ENCODE measurements at regions not wholly inside any gene's neighbourhood (a gene's known extent, or its start where the extent isn't known, plus 50 kb on each side); places are given as distances from the start of the nearest gene placed in this dataset.

DNA sequence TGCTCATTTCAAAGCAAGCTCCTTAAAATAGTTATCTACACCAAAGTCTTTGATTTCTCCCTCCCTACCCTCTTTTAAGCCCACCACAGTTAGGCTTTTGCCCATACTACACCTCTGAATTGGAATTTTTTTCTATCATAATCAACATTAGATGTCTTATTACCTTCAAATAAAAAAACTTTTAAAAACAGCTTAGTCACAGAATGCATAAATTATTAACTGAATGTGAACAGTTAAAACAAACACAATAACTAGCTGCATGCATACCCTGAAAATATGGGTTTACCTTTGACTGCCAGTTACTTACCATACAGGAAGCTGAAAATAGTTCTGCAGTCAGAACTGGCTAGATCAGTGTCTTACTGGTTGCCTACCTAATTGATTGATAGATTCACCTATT is 210.9 kb downstream of the TGFB2 start:
- TF ChIP-seq, protein P1, sequence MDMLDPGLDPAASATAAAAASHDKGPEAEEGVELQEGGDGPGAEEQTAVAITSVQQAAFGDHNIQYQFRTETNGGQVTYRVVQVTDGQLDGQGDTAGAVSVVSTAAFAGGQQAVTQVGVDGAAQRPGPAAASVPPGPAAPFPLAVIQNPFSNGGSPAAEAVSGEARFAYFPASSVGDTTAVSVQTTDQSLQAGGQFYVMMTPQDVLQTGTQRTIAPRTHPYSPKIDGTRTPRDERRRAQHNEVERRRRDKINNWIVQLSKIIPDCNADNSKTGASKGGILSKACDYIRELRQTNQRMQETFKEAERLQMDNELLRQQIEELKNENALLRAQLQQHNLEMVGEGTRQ (IDR thresholded peaks at IDR 0.05; ENCODE audit: low read length) = no peak
- TF ChIP-seq GTF2F1 (IDR thresholded peaks at IDR 0.05; ENCODE audit: borderline replicate concordance, low read depth, low read length) = no peak
- TF ChIP-seq RFX5 (IDR thresholded peaks at IDR 0.05; ENCODE audit: borderline replicate concordance, low read depth, low read length) = no peak
- TF ChIP-seq SIX5 (IDR thresholded peaks at IDR 0.05; ENCODE audit: low read depth, low read length) = no peak
- no peak for TF ChIP-seq CHD1 (IDR thresholded peaks at IDR 0.05; ENCODE audit: low read depth, low read length)
- TF ChIP-seq EGR1 (IDR thresholded peaks at IDR 0.05; ENCODE audit: borderline replicate concordance, low read depth, low read length) = no peak
- TF ChIP-seq EZH2 (IDR thresholded peaks at IDR 0.05; ENCODE audit: low read depth, low read length, severe bottlenecking) = no peak
- TF ChIP-seq, protein P2, sequence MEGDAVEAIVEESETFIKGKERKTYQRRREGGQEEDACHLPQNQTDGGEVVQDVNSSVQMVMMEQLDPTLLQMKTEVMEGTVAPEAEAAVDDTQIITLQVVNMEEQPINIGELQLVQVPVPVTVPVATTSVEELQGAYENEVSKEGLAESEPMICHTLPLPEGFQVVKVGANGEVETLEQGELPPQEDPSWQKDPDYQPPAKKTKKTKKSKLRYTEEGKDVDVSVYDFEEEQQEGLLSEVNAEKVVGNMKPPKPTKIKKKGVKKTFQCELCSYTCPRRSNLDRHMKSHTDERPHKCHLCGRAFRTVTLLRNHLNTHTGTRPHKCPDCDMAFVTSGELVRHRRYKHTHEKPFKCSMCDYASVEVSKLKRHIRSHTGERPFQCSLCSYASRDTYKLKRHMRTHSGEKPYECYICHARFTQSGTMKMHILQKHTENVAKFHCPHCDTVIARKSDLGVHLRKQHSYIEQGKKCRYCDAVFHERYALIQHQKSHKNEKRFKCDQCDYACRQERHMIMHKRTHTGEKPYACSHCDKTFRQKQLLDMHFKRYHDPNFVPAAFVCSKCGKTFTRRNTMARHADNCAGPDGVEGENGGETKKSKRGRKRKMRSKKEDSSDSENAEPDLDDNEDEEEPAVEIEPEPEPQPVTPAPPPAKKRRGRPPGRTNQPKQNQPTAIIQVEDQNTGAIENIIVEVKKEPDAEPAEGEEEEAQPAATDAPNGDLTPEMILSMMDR (IDR thresholded peaks at IDR 0.05; ENCODE audit: control extremely low read depth in 1 of 3, insufficient read depth in 1 of 3, low read depth in 1 of 3, low read length in 3 of 3) = no peak
